H9 (cell line): ENCODE measurements at regions not wholly inside any gene's neighbourhood (a gene's known extent, or its start where the extent isn't known, plus 50 kb on each side); places are given as distances from the start of the nearest gene placed in this dataset.

Experiments used
- DNase-seq: peaks from one replicate; pipeline ENCODE4 v3.0.0-alpha.2; 2017
- H2AFZ ChIP-seq: one replicate; pipeline ENCODE4 v1.6.1; 2013; ENCODE audit warnings: mild to moderate bottlenecking, low read length, control low read depth, moderate library complexity
- H2AK5ac ChIP-seq: 2 replicates; pipeline ENCODE4 v1.6.1; 2013; ENCODE audit warnings: low read length, control low read depth, mixed read lengths; ENCODE audit not compliant: insufficient read length
- H2BK120ac ChIP-seq: one replicate; pipeline ENCODE4 v1.6.1; 2013; ENCODE audit warnings: low read depth, mild to moderate bottlenecking, low read length, control low read depth, inconsistent platforms; ENCODE audit not compliant: poor library complexity, severe bottlenecking
- H2BK12ac ChIP-seq: 2 replicates; pipeline ENCODE4 v1.6.1; 2013; ENCODE audit warnings: low read length, control low read depth, mixed read lengths, low read depth; ENCODE audit not compliant: insufficient read length
- H2BK15ac ChIP-seq: 2 replicates; pipeline ENCODE4 v1.6.1; 2013; ENCODE audit warnings: low read depth, low read length, control low read depth
- H2BK20ac ChIP-seq: one replicate; pipeline ENCODE4 v1.6.1; 2013; ENCODE audit warnings: low read depth, mild to moderate bottlenecking, low read length, control low read depth, inconsistent platforms; ENCODE audit not compliant: poor library complexity, severe bottlenecking
- H2BK5ac ChIP-seq: 2 replicates; pipeline ENCODE4 v1.6.1; 2013; ENCODE audit warnings: low read length, control low read depth, mixed read lengths; ENCODE audit not compliant: insufficient read length
- H3K14ac ChIP-seq: 2 replicates; pipeline ENCODE4 v1.6.1; 2013; ENCODE audit warnings: low read length, control low read depth; ENCODE audit not compliant: insufficient read depth
- H3K18ac ChIP-seq: 2 replicates; pipeline ENCODE4 v1.6.1; 2013; ENCODE audit warnings: low read depth, mild to moderate bottlenecking, mixed read lengths, low read length, control low read depth; ENCODE audit not compliant: insufficient read length
- H3K23ac ChIP-seq: 2 replicates; pipeline ENCODE4 v1.6.1; 2013; ENCODE audit warnings: low read length, control low read depth, mixed read lengths, low read depth; ENCODE audit not compliant: insufficient read length
- H3K23me2 ChIP-seq: 2 replicates; pipeline ENCODE4 v1.6.1; 2013; ENCODE audit warnings: low read depth, mild to moderate bottlenecking, mixed read lengths, low read length, control low read depth; ENCODE audit not compliant: insufficient read length, poor library complexity, severe bottlenecking
- H3K27ac ChIP-seq: 2 replicates; pipeline ENCODE4 v1.5.1; 2013; ENCODE audit warnings: low read length, control low read depth, mixed read lengths, low read depth; ENCODE audit not compliant: insufficient read length
- H3K27me3 ChIP-seq: 2 replicates; pipeline ENCODE4 v1.6.1; 2013; ENCODE audit warnings: low read length, control low read depth, inconsistent platforms; ENCODE audit not compliant: insufficient read depth
- H3K4ac ChIP-seq: 2 replicates; pipeline ENCODE4 v1.6.1; 2013; ENCODE audit warnings: low read depth, mild to moderate bottlenecking, control low read depth, inconsistent platforms, low read length, moderate library complexity
- H3K4me1 ChIP-seq: 2 replicates; pipeline ENCODE4 v1.6.1; 2013; ENCODE audit warnings: low read length, control low read depth, inconsistent platforms; ENCODE audit not compliant: insufficient read depth
- H3K4me2 ChIP-seq: 2 replicates; pipeline ENCODE4 v1.6.1; 2013; ENCODE audit warnings: low read length, control low read depth, mixed read lengths; ENCODE audit not compliant: insufficient read length, insufficient read depth
- H3K56ac ChIP-seq: 2 replicates; pipeline ENCODE4 v1.6.1; 2013; ENCODE audit warnings: low read depth, mild to moderate bottlenecking, mixed read lengths, low read length, control low read depth; ENCODE audit not compliant: insufficient read length
- H3K79me1 ChIP-seq: 2 replicates; pipeline ENCODE4 v1.6.1; 2013; ENCODE audit warnings: low read depth, mild to moderate bottlenecking, moderate library complexity, low read length, control low read depth, inconsistent platforms; ENCODE audit not compliant: insufficient read depth, poor library complexity, severe bottlenecking
- H3K79me2 ChIP-seq: 2 replicates; pipeline ENCODE4 v1.6.1; 2013; ENCODE audit warnings: low read length, control low read depth, inconsistent platforms; ENCODE audit not compliant: insufficient read depth
- H3K9ac ChIP-seq: 2 replicates; pipeline ENCODE4 v1.6.1; 2013; ENCODE audit warnings: low read length, control low read depth, mixed read lengths; ENCODE audit not compliant: insufficient read length; ENCODE audit errors: extremely low read depth
- H3K9me3 ChIP-seq: one replicate; pipeline ENCODE4 v1.6.1; 2013; ENCODE audit warnings: low read depth, low read length, inconsistent platforms; ENCODE audit not compliant: control insufficient read depth
- H3T11ph ChIP-seq: one replicate; pipeline ENCODE4 v1.6.1; 2013; ENCODE audit warnings: mild to moderate bottlenecking, low read length, control low read depth, inconsistent platforms
- H4K20me1 ChIP-seq: one replicate; pipeline ENCODE4 v1.6.1; 2013; ENCODE audit not compliant: control insufficient read depth, insufficient read length, insufficient read depth
- H4K5ac ChIP-seq: 2 replicates; pipeline ENCODE4 v1.6.1; 2013; ENCODE audit warnings: low read depth, mild to moderate bottlenecking, mixed read lengths, low read length, control low read depth; ENCODE audit not compliant: insufficient read length
- H4K8ac ChIP-seq: replicated peaks from 2 replicates; pipeline ENCODE4 v1.6.1; 2013; ENCODE audit warnings: low read length, control low read depth, mixed read lengths, low read depth; ENCODE audit not compliant: insufficient read length
- H4K91ac ChIP-seq: 2 replicates; pipeline ENCODE4 v1.6.1; 2013; ENCODE audit warnings: low read depth, mild to moderate bottlenecking, moderate library complexity, mixed read lengths, low read length, control low read depth; ENCODE audit not compliant: insufficient read length
- H3K27ac Mint-ChIP-seq, 3 experiments: 2 replicates in 2 of 3; 3 replicates in 1 of 3; pipeline ENCODE4 v1.8.0; 2020 to 2021; ENCODE audit warnings: mixed read lengths in 3 of 3, mild to moderate bottlenecking in 1 of 3, moderate library complexity in 1 of 3
- H3K27me3 Mint-ChIP-seq: 2 replicates; pipeline ENCODE4 v1.8.0; 2021; ENCODE audit warnings: low read depth, mild to moderate bottlenecking, moderate library complexity, mixed read lengths
- H3K36me3 Mint-ChIP-seq, 3 experiments: 2 replicates in 2 of 3; 3 replicates in 1 of 3; pipeline ENCODE4 v1.8.0; 2020 to 2021; ENCODE audit warnings: low read depth in 3 of 3, mixed read lengths in 3 of 3; ENCODE audit not compliant: insufficient read depth in 1 of 3
- H3K4me1 Mint-ChIP-seq, 2 experiments: 2 replicates each; pipeline ENCODE4 v1.8.0; 2020; ENCODE audit warnings: mixed read lengths in 2 of 2
- H3K4me3 Mint-ChIP-seq, 2 experiments: 2 replicates in 1 of 2; 3 replicates in 1 of 2; pipeline ENCODE4 v1.8.0; 2020 to 2021; ENCODE audit warnings: mild to moderate bottlenecking in 2 of 2, mixed read lengths in 2 of 2, moderate library complexity in 1 of 2
- H3K9me3 Mint-ChIP-seq, 2 experiments: 2 replicates in 1 of 2; 3 replicates in 1 of 2; pipeline ENCODE4 v1.8.0; 2020; ENCODE audit warnings: mild to moderate bottlenecking in 2 of 2, mixed read lengths in 2 of 2, moderate library complexity in 1 of 2
- WGBS: extraction: QIAGEN DNeasy Blood & Tissue Kit; methylation state at CpG from one replicate; pipeline ENCODE4 v1.1.7; 2013; ENCODE audit warnings: missing lambda C conversion rate, low lambda C conversion rate, mixed read lengths; ENCODE audit not compliant: insufficient read length; ENCODE audit errors: extremely low coverage; 5-methylcytosine and 5-hydroxymethylcytosine counted together
- TF ChIP-seq, protein P1 (sequence below): fragments of 200-600 bp; sonication (generic); conservative IDR thresholded peaks from 3 replicates; pipeline ENCODE4 v1.8.0; 2021; ENCODE audit warnings: antibody characterized with exemption, mild to moderate bottlenecking

DNA sequence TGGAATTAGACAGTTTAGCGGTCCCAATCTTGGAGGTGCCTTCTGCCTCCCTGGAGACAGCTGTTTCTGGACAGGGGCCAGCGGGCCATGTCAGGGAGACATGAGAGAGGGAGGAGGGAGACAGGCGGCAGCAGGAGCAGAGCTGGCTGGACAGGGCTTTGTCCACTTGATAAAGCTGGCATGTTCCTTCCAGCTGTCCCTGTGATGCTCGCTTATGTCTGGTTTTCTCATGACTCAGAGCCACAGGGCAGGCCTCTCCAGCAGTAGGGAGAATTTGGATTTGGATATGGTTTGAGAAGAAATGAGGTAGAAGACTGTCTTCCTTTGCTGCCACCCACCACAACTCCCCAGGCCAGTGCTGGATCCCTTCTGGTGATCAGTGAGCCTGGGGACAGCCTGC is 51.7 kb upstream of the SORCS3 start:
- Histone ChIP-seq H3K27ac (no peak overlapping the region), H3K4me1 (no peaks in the 10 kb centered on the region), H3K18ac (no peak overlapping the region), H3K23me2 (no peaks in the 10 kb centered on the region), H2BK120ac (no peak overlapping the region), H3K79me1 (no peaks in the 10 kb centered on the region), H3T11ph (no peak overlapping the region), H2BK5ac (no peak overlapping the region), H4K20me1 (no peaks in the 10 kb centered on the region), H4K5ac (no peak overlapping the region), H3K14ac (no peak overlapping the region), H3K56ac (no peak overlapping the region), H4K8ac (no peak overlapping the region), H2BK20ac (no peak overlapping the region), H2BK12ac (no peak overlapping the region), H3K9ac (no peak overlapping the region), H4K91ac (no peak overlapping the region), H3K4ac (no peak overlapping the region), H3K79me2 (no peaks in the 10 kb centered on the region), H2BK15ac (no peak overlapping the region), H3K27me3 (no peaks in the 10 kb centered on the region), H3K23ac (no peak overlapping the region), H3K9me3 (no peaks in the 10 kb centered on the region), H3K4me2 (no peak overlapping the region), H2AK5ac (no peak overlapping the region), H2AFZ (no peak overlapping the region)
- no peak overlapping the region for H3K4me3 Mint-ChIP-seq
- H3K27me3 Mint-ChIP-seq = peaks cover 4% of the 10 kb centered on the region
- no peaks in the 10 kb centered on the region; a peak in 1 of 5 replicates for H3K9me3 Mint-ChIP-seq
- TF ChIP-seq, protein P1, sequence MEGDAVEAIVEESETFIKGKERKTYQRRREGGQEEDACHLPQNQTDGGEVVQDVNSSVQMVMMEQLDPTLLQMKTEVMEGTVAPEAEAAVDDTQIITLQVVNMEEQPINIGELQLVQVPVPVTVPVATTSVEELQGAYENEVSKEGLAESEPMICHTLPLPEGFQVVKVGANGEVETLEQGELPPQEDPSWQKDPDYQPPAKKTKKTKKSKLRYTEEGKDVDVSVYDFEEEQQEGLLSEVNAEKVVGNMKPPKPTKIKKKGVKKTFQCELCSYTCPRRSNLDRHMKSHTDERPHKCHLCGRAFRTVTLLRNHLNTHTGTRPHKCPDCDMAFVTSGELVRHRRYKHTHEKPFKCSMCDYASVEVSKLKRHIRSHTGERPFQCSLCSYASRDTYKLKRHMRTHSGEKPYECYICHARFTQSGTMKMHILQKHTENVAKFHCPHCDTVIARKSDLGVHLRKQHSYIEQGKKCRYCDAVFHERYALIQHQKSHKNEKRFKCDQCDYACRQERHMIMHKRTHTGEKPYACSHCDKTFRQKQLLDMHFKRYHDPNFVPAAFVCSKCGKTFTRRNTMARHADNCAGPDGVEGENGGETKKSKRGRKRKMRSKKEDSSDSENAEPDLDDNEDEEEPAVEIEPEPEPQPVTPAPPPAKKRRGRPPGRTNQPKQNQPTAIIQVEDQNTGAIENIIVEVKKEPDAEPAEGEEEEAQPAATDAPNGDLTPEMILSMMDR = no peak
- DNase-seq = no peak
- H3K27ac Mint-ChIP-seq = no peak overlapping the region
- no peaks in the 10 kb centered on the region for H3K36me3 Mint-ChIP-seq
- H3K4me1 Mint-ChIP-seq = peaks cover 12 to 14% of the 10 kb centered on the region in 2 experiments
- no CpG with 5 or more reads among the region's 4 CpGs for WGBS
